Endodermal cell (in vitro differentiated cells): ENCODE measurements at regions not wholly inside any gene's neighbourhood (a gene's known extent, or its start where the extent isn't known, plus 50 kb on each side); places are given as distances from the start of the nearest gene placed in this dataset.
A peak's percentile ranks its signal among the peaks of the same experiment; 100 is the strongest.

Source experiments
- DNase-seq: peaks from one replicate; pipeline ENCODE4 v3.0.0-alpha.2; 2017
- H3K27ac ChIP-seq: 2 replicates; pipeline ENCODE4 v1.5.1; 2013; ENCODE audit warnings: mild to moderate bottlenecking, low read depth, low read length, moderate library complexity
- H3K27me3 ChIP-seq: 2 replicates; pipeline ENCODE4 v1.6.1; 2013; ENCODE audit warnings: mild to moderate bottlenecking, low read length, moderate library complexity; ENCODE audit not compliant: insufficient read depth, control insufficient read depth, poor library complexity, severe bottlenecking
- H3K36me3 ChIP-seq: 2 replicates; pipeline ENCODE4 v1.7.0; 2013; ENCODE audit warnings: mild to moderate bottlenecking, low read length, moderate library complexity; ENCODE audit not compliant: control insufficient read depth, insufficient read depth
- H3K4me1 ChIP-seq: one replicate; pipeline ENCODE4 v1.7.0; 2013; ENCODE audit warnings: low read length; ENCODE audit not compliant: control insufficient read depth, insufficient read depth
- H3K4me3 ChIP-seq: 2 replicates; pipeline ENCODE4 v1.5.1; 2013; ENCODE audit warnings: mild to moderate bottlenecking, low read length, moderate library complexity
- H3K9ac ChIP-seq: 2 replicates; pipeline ENCODE4 v1.6.1; 2013; ENCODE audit warnings: mild to moderate bottlenecking, low read length, moderate library complexity; ENCODE audit not compliant: poor library complexity, severe bottlenecking; ENCODE audit errors: extremely low read depth
- H3K9me3 ChIP-seq: 2 replicates; pipeline ENCODE4 v1.6.1; 2013; ENCODE audit warnings: mild to moderate bottlenecking, low read length, moderate library complexity; ENCODE audit not compliant: control insufficient read depth
- H3K27ac Mint-ChIP-seq: 2 replicates; pipeline ENCODE4 v1.8.0; 2020; ENCODE audit warnings: mixed read lengths
- H3K27me3 Mint-ChIP-seq: 2 replicates; pipeline ENCODE4 v1.8.0; 2021; ENCODE audit warnings: mild to moderate bottlenecking, mixed read lengths; ENCODE audit not compliant: insufficient read depth
- H3K36me3 Mint-ChIP-seq: 2 replicates; pipeline ENCODE4 v1.8.0; 2020; ENCODE audit warnings: low read depth, mixed read lengths
- H3K4me1 Mint-ChIP-seq: 2 replicates; pipeline ENCODE4 v1.8.0; 2020; ENCODE audit warnings: mixed read lengths
- H3K4me3 Mint-ChIP-seq: 2 replicates; pipeline ENCODE4 v1.8.0; 2020; ENCODE audit warnings: mild to moderate bottlenecking, moderate library complexity, mixed read lengths
- H3K9me3 Mint-ChIP-seq: 2 replicates; pipeline ENCODE4 v1.8.0; 2020; ENCODE audit warnings: mild to moderate bottlenecking, mixed read lengths
- WGBS, 2 experiments: methylation state at CpG; one replicate each; pipeline versions ENCODE4 v1.1.5 to v1.1.7; 2013; ENCODE audit warnings: missing lambda C conversion rate in 2 of 2, mixed read lengths in 1 of 2; ENCODE audit not compliant: insufficient coverage in 1 of 2, insufficient read length in 1 of 2; 5-methylcytosine and 5-hydroxymethylcytosine counted together
- TF ChIP-seq, protein P1 (sequence below): fragments of 200-600 bp; sonication (generic); conservative IDR thresholded peaks from 2 replicates; pipeline ENCODE4 v1.5.0; 2021; ENCODE audit warnings: antibody characterized with exemption, mild to moderate bottlenecking

DNA sequence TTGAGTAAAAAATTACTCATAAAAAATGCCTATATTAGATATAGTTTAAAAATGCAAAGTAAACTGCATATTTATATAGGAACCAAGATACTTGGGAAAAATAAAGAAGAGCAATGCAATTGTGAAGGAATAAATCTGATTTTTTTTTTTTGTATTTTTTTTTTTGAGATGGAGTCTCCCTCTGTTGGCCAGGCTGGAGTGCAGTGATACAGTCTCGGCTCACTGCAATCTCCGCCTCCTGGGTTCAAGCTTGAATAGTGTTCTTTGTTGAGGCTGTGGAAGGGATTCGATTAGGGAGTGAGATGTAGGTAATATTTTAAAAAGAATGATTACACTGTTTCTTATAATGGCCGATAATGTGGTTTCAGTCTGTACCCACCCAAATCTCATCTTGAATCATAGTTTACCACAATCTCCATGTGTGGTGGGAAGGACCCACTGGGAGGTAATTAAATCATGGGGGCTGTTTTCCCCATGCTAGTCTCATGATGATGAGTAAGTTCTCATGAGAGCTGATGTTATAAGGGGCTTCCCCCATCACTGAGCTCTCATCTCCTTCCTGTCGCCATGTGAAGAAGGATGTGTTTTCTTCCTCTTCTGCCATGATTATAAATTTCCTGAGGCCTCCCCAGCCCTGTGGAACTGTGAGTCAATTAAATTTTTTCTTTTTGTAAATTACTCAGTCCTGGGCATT, 1765.9 kb downstream of the PLA2G4A start:
- H3K9me3 Mint-ChIP-seq: no peaks in the 10 kb centered on the region
- Histone ChIP-seq H3K27me3 (no peaks in the 10 kb centered on the region), H3K4me1 (no peaks in the 10 kb centered on the region), H3K36me3 (no peaks in the 10 kb centered on the region), H3K9ac (no peak overlapping the region), H3K4me3 (no peak overlapping the region), H3K27ac (no peak overlapping the region), H3K9me3 (no peaks in the 10 kb centered on the region)
- peak; percentile 48 for DNase-seq
- no peak overlapping the region for H3K27ac Mint-ChIP-seq
- H3K4me3 Mint-ChIP-seq: no peak overlapping the region
- 89% methylated on average over 5 of the region's 5 CpGs; no CpG with 5 or more reads in 1 of the 2 experiments for WGBS, 2 experiments
- TF ChIP-seq, protein P1, sequence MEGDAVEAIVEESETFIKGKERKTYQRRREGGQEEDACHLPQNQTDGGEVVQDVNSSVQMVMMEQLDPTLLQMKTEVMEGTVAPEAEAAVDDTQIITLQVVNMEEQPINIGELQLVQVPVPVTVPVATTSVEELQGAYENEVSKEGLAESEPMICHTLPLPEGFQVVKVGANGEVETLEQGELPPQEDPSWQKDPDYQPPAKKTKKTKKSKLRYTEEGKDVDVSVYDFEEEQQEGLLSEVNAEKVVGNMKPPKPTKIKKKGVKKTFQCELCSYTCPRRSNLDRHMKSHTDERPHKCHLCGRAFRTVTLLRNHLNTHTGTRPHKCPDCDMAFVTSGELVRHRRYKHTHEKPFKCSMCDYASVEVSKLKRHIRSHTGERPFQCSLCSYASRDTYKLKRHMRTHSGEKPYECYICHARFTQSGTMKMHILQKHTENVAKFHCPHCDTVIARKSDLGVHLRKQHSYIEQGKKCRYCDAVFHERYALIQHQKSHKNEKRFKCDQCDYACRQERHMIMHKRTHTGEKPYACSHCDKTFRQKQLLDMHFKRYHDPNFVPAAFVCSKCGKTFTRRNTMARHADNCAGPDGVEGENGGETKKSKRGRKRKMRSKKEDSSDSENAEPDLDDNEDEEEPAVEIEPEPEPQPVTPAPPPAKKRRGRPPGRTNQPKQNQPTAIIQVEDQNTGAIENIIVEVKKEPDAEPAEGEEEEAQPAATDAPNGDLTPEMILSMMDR: peak; percentile 73
- H3K27me3 Mint-ChIP-seq: no peaks in the 10 kb centered on the region
- no peaks in the 10 kb centered on the region for H3K36me3 Mint-ChIP-seq
- no peaks in the 10 kb centered on the region for H3K4me1 Mint-ChIP-seq

DNA sequence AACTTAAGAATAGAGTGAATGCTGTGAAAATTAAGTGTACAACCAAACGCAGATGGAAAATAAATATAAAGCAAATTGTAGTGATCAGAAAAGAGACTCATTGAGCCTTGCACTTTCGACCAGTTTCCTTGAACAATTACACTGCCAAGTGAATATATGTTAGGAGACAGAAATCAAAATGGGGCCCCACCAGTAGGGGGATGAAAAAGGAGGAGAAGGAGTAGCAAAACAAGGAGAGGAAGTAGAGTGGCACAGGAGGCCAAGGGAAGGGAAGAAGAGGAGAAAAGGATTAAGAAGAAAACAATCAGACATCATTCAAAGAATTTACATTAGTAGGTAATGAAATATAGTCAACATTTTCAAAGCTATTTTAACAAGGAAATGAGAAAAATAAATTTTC, 1770.6 kb downstream of the PLA2G4A start:
- Mint-ChIP-seq H3K4me1 (no peaks in the 10 kb centered on the region), H3K27ac (no peak overlapping the region), H3K36me3 (no peaks in the 10 kb centered on the region), H3K27me3 (no peaks in the 10 kb centered on the region), H3K9me3 (no peaks in the 10 kb centered on the region), H3K4me3 (no peak overlapping the region)
- no peak overlapping the region for H3K4me3 ChIP-seq
- DNase-seq: peak; percentile 60
- H3K9ac ChIP-seq: no peak overlapping the region
- no peaks in the 10 kb centered on the region for H3K9me3 ChIP-seq
- TF ChIP-seq, protein P1: peak; percentile 64
- H3K27me3 ChIP-seq: no peaks in the 10 kb centered on the region
- WGBS, 2 experiments: 80 to 93% methylated on average over 1 to 2 of the region's 2 CpGs
- H3K36me3 ChIP-seq: no peaks in the 10 kb centered on the region
- H3K4me1 ChIP-seq: no peaks in the 10 kb centered on the region
- H3K27ac ChIP-seq: no peak overlapping the region

DNA sequence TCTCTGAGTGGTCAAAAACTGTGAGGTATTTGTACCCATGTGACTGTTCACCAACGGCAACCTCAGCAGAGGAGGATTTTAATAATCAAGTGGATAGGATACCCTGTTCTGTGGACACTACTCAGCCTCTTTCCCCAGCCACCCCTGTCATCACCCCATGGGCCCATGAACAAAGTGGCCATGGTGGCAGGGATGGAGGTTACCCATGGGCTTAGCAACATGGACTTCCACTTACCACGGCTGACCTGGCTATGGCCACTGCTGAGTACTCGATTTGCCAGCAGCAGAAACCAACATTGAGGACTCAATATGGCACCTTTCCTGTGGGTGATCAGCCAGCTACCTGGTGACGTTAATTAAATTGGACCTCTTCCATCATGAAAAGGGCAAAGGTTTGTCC, 1782.7 kb downstream of the PLA2G4A start:
- Histone ChIP-seq H3K36me3 (no peaks in the 10 kb centered on the region), H3K27ac (no peak overlapping the region), H3K4me1 (no peaks in the 10 kb centered on the region), H3K4me3 (no peak overlapping the region), H3K9me3 (no peaks in the 10 kb centered on the region), H3K27me3 (no peaks in the 10 kb centered on the region), H3K9ac (no peak overlapping the region)
- H3K9me3 Mint-ChIP-seq: peaks cover 7% of the 10 kb centered on the region
- no peak overlapping the region for H3K27ac Mint-ChIP-seq
- WGBS, 2 experiments: 91 to 96% methylated on average over 3 to 4 of the region's 4 CpGs
- no peak for DNase-seq
- no peaks in the 10 kb centered on the region for H3K27me3 Mint-ChIP-seq
- no peaks in the 10 kb centered on the region for H3K36me3 Mint-ChIP-seq
- H3K4me3 Mint-ChIP-seq: no peak overlapping the region
- H3K4me1 Mint-ChIP-seq: no peaks in the 10 kb centered on the region
- TF ChIP-seq, protein P1: no peak
